Activated T-helper 9 cell treated with anti-CD3 and anti-CD28 coated beads, Interleukin-2, amount 50 U/mL, for 16 hours (primary cell): ENCODE measurements at regions not wholly inside any gene's neighbourhood (a gene's known extent, or its start where the extent isn't known, plus 50 kb on each side); places are given as distances from the start of the nearest gene placed in this dataset.
"Not testable (repeated sequence)": the region's sequence is repeated elsewhere in the genome, so short reads cannot be mapped to it uniquely, and the experiment has no call there.

Experiments
- DNase-seq: peaks from one replicate; pipeline ENCODE4 v3.0.0-alpha.2; 2020; ENCODE audit warnings: low read depth

GRCh38 chr5:39955156-39955555, 530.4 kb upstream of the DAB2 start:
- no peak for DNase-seq

DNA sequence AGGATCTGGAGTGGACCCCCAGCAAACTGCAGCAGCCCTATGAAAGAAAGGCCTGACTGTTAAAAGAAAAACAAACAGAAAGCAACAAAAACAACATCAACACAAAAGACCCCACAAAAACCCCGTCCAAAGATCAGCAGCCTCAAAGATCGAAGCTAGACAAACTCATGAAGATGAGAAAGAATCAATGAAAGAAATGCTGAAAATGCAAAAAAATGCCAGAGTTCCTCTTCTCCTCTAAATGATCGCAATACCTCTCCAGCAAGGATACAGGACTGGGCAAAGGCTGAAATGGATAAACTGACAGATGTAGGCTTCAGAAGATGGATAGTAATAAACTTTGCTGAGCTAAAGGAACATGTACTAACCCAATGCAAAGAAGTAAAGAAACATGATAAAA, 526.3 kb upstream of the DAB2 start:
- DNase-seq, result no peak

- peak; percentile 7 for DNase-seq
Measured at GRCh38 chr5:39948867-39949468, 524.2 kb upstream of the DAB2 start.

GRCh38 chr5:39948341-39948740, 523.6 kb upstream of the DAB2 start:
- DNase-seq, result no peak

- no peak for DNase-seq
Measured at GRCh38 chr5:39947657-39948056, 522.9 kb upstream of the DAB2 start.

GRCh38 chr5:39946356-39947045, 521.7 kb upstream of the DAB2 start:
- no peak for DNase-seq

- DNase-seq, result no peak
Measured at GRCh38 chr5:39945870-39946269, 521.1 kb upstream of the DAB2 start.

GRCh38 chr5:39943811-39944210, 519.0 kb upstream of the DAB2 start:
- no peak for DNase-seq

DNA sequence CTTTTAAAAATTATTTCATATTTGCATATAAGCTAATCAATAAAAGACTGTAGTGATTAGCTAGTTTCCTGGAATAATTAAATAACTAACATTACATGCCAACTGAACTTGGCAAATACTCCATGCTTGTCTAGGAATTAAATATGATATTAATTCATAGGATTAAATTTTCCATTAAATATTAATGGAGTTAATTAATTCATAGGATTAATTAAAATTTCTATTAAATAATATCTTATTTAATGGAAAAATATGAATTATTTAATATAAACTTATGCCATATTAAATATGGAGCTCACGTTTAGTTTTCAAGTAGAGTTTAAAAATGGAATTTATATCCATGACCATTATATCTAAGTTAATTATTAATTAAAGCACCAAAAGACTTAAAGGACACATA, 517.8 kb upstream of the DAB2 start:
- DNase-seq, result no peak

GRCh38 chr5:39941416-39941815, 516.6 kb upstream of the DAB2 start:
- DNase-seq, result no peak

- no peak for DNase-seq
Measured at GRCh38 chr5:39934830-39935229, 510.1 kb upstream of the DAB2 start.

DNA sequence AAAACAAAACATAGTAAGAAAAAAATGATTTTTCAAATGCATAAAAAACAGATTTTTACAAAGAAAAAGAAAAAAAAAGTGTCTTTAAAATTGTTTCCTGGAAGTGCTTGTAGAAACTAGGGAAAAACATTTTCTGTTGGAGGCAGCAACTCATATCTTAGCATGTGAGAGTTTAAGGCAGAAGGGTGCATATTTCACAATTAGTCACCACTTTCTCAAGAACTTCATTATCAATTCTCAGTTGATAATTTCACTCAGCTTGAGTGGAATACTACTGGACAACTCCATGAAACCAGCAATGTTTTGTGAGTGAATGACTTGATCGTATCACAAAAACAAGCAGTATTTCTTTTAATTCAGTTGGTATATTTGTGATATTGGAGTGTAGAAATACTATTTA, 508.3 kb upstream of the DAB2 start:
- no peak for DNase-seq

- no peak for DNase-seq
Measured at GRCh38 chr5:39928709-39929108, 503.9 kb upstream of the DAB2 start.

GRCh38 chr5:39919876-39920275, 495.1 kb upstream of the DAB2 start:
- DNase-seq, result no peak

DNA sequence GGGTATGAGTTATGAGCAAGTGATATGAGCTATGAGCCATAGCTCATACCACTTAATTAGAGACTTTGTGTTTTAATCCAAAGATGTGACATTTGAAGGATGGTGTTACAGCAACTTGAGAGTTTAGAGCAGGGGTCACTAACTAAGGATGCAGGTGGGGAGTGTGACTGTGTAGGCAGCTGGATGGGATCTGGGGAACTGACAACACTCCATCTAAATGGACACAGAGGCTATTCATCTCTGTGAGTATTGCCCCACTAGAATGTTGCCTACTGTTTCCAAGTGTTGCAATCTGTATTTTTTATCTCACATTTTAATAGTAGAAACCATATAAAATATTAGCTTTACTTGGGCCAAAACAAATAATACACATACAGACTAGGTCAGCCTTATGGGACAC, 488.1 kb upstream of the DAB2 start:
- DNase-seq, result no peak

DNA sequence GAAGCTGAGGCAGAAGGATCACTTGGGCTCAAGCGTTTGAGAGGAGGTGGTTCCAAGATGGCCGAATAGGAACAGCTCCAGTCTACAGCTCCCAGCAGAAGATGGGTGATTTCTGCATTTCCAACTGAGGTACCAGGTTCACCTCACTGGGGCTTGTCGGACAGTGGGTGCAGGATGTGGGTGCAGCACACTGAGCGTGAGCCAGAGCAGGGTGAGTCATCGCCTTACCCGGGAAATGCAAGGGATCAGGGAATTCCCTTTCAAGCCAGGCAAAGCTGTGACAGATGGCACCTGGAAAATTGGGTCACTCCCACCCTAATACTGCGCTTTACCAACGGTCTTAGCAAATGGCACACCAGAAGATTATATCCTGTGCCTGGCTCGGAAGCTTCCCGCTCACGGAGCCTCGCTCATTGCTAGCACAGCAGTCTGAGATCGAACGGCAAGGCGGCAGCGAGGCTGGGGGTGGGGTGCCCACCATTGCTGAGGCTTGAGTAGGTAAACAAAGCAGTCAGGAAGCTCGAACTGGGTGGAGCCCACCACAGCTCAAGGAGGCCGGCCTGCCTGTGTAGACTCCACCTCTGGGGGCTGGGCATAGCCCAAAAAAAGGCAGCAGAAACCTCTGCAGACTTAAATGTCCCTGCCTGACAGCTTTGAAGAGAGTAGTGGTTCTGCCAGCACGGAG, 482.6 kb upstream of the DAB2 start:
- DNase-seq, result not testable (repeated sequence)

GRCh38 chr5:39906146-39906545, 481.4 kb upstream of the DAB2 start:
- no peak for DNase-seq

DNA sequence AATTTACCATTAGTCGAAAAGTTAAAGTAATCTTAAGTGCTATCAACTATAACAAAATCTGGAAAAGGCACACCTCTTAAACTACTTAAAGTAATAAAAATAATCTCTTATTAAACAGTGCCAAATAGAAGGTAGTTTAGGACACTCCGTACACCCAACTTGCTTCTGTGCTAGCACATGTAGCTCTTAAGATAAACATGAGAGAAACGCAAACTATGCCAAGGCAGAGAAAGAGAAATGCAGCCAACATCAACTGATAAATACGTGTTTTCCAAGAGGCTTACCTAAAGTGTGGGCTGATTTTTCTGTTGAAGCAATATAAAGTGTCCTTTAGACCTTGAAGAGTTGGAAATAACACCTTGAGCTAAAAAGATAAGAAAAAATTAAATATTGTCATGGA, 480.6 kb upstream of the DAB2 start:
- no peak for DNase-seq

DNA sequence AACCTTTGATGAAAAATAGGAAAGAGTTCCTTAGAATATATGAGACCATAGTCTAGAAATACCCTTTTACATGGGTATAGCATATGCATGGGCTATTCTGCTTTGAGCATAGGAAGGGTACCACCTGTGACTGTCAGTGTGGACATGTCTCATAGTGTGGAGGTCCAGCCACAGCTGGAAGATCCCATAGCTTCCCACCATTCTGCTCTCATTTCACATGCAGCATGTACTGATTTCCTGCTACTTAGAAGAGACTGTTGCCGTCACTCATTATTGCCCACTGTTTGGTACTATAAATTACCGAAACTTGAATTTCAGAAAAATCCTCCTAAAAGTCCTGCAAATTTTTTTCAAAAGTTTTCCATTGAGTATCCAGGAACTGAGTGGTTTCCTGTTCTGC, 477.8 kb upstream of the DAB2 start:
- no peak for DNase-seq

DNA sequence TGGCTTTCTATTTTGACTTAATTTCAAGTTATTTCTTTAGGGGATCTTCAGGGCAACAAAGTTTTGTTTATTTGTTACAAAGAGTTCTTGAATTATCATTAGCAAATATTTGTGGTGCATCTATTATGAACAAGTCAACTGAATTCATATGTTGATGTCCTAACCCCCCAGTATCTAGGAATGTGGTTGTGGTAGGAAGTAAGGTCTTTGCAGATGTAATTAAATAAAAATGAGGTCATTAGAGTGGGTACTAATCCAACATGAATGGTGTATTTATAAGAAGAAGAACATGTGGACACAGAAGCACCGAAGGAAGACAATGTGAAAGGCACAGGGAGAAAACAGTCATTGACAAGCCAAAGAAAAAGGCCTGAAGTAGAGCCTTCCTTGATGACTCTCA, 474.0 kb upstream of the DAB2 start:
- DNase-seq, result no peak

- DNase-seq, result no peak
Measured at GRCh38 chr5:39896706-39897105, 471.9 kb upstream of the DAB2 start.

GRCh38 chr5:39896104-39896503, 471.3 kb upstream of the DAB2 start:
- no peak for DNase-seq

DNA sequence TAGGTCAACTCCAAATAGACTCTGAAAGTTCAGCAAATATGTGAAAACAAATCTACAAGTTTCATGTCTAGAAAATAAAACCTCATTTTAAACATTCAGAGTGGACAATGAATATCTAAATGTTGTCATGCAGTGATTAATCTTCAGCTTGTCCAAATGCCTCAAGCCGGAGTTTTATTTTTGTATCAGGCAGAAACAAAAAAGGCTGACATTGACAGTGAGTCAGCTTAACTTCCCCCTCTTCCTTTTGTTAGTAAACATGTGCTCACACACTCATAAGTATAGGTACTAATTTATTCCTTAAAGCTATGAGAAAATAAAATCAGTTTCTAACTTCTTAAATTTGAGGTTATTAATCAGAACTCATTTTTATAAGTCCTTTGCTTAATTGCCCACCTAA, 467.9 kb upstream of the DAB2 start:
- no peak for DNase-seq

DNA sequence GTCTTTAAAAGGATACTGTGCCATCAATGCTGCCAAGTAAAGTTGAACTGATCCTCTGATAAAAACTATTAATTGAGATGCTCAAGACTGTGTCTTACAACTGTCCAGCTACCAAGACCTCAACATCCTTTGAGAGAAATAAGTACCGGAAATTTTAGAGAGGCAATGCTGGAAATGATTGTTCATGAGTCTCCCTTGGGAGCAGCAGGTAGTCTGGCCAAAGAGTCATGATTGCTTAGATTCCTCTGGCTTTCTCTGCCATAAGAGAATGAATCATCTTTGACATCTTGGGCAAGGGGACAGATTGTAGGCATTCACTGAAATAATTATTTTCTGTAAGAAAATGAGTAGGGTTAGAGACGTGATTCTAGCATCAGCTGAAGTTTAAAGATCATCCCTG, 466.6 kb upstream of the DAB2 start:
- no peak for DNase-seq
